ENCODE measurements at regions not wholly inside any gene's neighbourhood (a gene's known extent, or its start where the extent isn't known, plus 50 kb on each side); places are given as distances from the start of the nearest gene placed in this dataset.
"Not testable (repeated sequence)": the region's sequence is repeated elsewhere in the genome, so short reads cannot be mapped to it uniquely, and the experiment has no call there.

DNA sequence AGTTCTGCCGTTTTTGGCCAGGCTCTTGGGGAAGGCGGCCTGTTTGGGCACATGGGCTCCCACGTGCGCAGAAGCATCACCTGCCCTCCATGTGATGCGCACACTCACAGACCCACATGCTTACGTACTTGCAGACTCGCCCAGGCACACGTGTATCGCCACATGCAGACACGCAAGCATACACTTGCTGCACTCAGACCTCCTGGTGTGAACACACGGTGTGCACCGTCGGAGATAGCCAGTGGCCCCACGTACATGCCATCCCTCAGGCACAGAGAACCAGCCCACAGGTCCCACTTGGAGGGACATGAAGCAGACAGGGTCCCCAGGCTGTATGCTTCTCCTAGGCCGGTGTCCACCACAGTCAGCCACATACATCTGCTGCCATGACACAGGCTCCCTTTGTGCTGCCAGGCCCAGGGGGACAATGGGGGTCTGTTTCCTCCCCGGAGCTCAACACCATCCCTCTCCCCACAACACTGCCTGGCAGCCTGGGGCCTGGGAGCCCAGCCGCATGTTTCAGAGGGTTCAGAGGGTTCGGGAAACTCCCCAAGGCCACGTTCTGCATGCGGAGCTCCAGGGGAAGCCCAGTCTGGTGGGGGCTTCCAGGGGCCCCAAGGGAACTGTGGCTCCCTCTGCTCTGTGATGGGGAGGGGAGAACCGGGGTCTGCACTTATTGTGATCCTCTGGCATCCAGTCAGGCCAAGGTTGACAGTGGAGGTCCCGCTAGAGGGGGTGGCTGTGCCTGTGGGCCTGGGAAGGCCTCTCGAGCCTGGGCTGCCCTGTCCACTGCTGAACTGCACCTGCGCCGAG is 208.1 kb upstream of the HAAO start:
- no peak for DNase-seq (ENCODE audit: low read depth in 3 of 3)

DNA sequence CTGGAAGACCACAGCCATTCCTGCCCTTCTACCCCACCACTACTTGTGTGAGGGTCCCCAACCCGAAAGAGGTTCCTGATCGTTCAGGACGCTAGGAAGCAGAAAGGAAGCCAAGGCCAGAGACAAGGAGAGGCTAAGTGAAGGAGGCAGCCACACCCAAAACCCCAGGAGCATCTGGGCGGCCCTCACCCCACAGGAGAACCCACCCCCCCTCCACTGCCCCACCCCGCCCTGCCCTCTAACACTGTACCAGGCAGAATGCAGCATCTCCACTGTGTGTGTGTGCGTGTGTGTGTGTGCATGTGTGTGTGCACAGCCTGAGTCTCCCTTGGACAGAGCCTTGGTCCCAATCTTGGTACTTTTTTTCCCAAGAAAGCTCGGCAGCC is 207.5 kb upstream of the HAAO start:
- DNase-seq (ENCODE audit: low read depth in 3 of 3), result no peak

DNA sequence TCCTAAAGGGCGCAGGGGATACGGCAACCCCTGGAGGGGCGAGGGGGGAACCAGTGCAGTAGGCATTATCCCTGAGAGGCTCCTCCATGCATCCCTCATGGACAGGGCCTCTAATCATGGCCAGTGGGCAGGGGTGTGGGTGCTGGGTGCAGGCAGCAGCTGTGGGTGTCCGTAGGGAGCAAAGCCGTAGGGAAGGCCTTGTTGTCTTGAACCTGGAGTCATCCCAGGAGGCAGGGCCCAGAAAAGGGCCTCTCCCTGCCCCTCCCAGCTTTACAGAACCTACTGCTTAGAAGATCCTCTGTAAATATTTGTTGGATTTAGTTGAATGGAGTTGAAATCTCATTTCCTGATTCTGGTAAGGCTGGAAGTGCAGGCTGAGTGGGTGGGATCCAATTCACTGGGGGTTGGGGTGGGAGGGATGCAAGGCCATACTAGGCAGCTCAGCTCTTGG is 207.0 kb upstream of the HAAO start:
- no peak for DNase-seq (ENCODE audit: low read depth in 3 of 3)

DNA sequence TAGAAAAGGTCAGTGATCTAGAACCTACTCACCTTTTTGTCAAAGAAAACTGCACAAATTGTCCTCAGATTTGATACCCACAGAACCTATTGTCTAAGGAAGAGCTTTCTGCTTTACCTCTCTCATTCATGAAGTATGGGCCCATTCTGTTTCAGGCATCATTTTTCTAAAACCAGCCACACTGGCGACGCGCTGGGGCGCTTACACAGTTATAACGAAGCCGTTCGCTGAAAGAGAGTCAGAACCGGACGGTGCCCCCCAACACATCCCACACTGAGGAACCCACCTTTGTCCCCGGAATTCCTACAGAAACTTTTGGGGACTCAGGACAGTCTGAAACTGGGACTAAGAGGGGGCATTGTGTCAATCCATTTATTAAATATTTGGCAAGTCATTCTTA is 206.3 kb upstream of the HAAO start:
- DNase-seq (ENCODE audit: low read depth in 3 of 3), result no peak

DNA sequence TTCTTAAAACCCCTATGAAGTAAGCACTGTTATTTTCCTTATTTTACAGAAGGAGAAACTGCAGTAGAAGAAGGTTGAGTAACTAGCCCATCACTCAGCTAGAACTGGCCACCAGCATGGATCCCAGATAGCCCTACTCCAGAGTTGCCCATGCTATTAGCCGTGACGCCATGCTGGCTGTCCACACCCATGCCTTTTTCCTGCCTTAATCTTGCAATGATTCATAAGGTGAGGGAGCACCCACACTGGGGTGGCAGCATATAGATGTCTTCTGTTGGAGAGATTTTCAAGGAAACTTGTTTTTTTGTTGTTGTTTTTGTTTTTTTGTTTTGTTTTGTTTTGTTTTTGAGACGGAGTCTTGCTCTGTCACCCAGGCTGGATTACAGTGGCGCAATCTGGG is 204.1 kb upstream of the HAAO start:
- no peak for DNase-seq (ENCODE audit: low read depth in 3 of 3)

DNA sequence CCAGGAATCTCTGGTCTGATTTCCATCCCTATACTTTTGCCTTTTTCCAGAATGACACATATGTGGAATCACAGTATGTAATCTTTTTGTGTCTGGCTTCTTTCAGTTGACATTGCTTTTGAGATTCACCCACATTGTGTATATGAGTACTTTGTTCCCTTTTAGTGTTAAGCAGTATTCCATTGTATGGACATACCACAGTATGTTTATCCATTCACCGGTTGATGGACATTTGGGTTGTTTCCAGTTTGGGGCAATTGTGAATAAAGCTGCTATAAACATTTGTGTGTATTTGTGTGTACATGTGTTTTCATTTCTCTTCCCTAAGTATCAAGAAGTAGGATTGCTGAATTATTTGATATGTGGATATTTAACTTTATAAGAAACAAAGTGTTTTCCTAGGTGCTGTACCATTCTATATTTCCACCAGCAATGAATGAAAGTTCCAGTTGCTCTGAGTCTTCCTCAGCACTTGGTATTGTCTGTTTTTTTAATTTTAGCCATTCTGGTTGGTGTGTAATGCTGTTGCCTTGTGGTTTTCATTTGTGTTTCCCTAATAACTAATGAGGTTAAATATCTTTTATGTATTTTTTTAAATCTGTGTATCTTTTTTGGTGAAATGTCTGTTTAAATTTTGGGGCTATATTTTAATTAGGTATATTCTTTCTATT is 203.5 kb upstream of the HAAO start:
- no peak for DNase-seq (ENCODE audit: low read depth in 3 of 3)

DNA sequence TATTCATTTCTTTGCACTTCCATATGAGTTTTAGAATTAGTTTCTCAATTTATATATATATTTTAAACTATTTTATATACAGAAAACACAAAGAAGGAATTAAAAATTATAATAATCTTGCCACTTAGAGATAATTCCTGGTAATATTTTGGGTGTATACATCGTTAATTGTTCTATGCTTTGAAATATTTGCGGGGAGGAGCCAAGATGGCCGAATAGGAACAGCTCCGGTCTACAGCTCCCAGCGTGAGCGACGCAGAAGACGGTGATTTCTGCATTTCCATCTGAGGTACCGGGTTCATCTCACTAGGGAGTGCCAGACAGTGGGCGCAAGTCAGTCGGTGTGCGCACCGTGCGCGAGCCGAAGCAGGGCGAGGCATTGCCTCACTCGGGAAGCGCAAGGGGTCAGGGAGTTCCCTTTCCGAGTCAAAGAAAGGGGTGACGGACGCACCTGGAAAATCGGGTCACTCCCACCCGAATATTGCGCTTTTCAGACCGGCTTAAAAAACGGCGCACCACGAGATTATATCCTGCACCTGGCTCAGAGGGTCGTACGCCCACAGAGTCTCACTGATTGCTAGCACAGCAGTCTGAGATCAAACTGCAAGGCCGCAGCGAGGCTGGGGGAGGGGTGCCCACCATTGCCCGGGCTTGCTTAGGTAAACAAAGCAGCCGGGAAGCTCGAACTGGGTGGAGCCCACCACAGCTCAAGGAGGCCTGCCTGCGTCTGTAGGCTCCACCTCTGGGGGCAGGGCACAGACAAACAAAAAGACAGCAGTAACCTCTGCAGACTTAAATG is 197.1 kb upstream of the HAAO start:
- not testable (repeated sequence) for DNase-seq (ENCODE audit: low read depth in 3 of 3)

DNA sequence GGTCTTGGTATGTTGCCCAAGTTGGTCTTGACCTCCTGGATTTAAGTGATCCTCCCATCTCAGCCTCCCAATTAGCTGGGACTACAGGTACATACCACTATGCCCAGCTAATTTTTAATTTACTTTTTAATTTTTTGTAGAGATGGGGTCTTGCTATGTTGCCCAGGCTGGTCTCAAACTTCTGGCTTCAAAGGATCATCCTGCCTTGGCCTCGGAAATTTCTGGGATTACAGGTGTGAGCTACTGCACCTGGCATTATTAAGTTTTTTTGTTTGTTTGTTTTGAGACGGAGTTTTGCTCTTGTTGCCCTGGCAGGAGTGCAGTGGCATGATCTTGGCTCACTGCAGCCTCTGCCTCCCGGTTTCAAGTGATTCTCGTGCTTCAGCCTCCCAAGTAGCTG is 195.7 kb upstream of the HAAO start:
- DNase-seq (ENCODE audit: low read depth in 3 of 3), result not testable (repeated sequence)

DNA sequence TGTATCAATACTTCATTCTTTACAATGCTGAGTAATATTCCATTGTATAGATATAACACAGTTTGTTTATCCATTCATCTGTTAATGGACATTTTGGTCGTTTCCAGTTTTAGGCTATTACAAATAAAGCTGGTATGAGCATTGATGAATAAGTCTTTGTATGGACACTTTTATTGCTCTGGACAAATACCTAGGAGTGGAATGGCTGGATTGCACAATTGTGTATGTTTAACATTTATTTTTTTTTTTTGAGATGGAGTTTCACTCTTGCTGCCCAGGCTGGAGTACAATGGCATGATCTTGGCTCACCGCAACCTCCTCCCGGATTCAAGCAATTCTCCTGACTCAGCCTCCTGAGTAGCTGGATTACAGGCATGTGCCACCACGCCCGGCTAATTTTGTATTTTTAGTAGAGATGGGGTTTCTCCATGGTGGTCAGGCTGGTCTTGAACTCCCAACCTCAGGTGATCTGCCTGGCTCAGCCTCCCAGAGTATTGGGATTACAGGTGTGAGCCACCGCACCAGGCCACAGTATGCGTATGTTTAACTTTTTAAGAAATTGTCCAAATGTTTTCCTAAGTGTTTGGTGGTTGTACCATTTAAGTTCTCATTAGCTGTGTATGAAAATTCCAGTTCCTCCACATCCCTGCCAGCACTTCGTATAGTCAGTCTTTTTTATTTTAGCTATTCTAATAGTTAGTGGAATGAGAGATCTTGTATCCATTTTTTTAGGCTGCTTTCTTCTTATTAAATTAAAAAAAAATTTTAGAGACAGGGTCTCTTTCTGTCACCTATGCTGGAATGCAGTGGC is 194.9 kb upstream of the HAAO start:
- no peak for DNase-seq (ENCODE audit: low read depth in 3 of 3)

DNA sequence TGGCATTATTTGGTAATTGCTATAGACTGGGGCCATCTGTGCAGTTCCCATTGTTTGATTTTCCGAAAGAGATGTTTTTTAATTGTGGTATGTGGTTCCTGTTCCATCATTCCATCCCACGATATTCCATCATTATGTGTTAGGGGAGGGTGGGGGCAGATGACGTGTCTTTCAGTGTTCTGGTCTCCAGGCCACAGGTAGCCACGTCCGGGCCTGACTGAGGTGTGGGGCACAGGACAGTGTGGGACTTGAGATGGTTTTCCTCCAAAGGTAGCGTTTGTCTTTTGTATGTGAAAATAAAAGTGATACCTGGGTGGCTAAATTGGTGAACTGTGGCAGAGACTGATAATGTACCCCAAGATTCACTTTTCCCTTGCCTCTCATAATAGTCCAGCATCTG is 192.2 kb upstream of the HAAO start:
- DNase-seq (ENCODE audit: low read depth in 3 of 3), result no peak

DNA sequence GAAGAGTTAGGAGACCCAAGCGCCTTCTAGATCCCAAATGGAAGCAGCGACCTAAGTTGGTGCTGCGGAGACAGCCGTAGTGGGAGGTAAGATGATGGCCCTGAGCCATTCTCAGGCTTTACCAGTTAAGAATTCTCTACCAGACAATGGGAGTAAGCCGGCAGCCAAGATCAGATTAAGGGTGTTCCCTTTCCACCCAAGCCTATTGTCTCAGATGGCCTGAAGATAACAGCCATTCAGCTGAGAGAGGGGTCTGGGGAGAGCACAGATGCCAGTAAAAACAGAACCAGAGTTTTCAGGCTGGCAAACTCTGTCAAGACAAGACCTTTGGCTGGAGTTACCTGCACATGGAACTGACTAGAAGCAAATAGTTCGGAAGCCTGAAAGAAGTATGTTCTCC is 191.7 kb upstream of the HAAO start:
- DNase-seq (ENCODE audit: low read depth in 3 of 3), result no peak

DNA sequence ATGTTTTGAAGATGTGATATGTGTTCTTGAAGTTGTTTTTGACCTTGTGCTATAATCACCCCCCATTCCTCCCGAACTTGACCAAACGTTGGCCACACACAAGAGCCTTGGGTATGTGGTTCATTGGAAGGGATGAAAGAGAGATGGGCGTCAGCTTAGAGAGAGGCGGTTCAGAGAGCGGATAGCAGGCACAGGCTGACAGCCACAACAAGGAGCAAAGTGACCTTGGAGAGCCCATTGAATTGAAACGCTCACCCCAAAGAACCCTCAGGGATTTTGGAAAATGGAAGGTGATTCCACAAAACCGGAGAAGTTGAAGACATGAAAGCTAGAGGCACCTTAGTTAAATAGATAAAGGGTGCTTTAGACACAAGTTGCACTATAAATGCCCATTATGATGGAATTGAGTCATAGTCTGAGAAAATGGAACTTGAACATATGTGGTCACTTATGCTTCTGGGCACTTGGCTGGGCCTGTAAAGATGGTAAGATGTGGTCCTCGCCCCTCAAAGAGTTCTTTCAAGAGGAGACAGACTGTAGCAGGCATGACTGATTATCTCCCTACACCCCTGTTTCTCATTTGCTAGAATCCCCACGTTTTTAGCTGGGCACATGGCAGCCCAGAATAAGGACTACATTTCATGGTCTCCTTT is 188.5 kb upstream of the HAAO start:
- DNase-seq (ENCODE audit: low read depth in 3 of 3), result no peak

DNA sequence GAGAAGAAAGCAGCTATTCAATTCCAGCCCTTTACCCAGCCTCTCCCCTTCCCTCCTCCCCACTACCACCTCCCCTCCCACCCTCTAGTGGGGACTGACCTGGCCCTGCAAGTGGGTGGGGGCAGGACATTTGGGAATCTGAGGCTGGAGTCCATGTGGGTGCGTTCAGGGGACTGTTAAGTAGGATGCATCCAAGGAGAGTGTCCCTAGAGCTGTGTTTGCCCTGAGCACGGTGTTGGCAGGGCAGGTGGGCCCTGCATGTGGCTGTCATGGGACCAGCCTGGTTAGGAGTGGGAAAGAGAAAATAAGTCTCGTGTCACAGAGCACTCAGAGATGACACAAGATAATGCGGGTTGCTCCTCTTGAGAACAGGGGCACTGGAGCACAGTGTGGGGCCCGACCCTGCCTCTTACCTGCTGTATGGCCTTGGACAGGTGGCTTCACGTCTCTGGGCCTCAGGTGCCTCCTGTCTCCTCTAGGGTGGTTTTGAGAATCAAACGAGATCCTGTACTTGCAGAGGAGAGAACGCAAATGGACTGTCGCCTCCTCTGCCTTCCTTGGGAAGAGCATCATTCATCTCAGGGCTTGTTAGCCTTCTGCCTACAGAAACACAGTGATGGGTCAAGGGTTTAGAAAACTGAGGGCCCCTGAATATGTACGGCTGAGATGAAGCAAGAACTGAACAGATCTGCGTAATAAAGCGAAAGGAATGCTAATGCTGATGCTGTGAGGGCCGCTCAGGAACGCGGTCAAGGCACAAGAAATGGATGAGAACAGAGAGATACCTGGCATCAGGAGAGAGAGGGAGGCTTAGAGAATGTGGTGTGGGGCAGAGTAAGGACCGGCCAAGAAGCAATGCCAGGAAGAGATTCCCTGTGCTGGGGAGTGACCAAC is 187.7 kb upstream of the HAAO start:
- no peak for DNase-seq (ENCODE audit: low read depth in 3 of 3)

DNA sequence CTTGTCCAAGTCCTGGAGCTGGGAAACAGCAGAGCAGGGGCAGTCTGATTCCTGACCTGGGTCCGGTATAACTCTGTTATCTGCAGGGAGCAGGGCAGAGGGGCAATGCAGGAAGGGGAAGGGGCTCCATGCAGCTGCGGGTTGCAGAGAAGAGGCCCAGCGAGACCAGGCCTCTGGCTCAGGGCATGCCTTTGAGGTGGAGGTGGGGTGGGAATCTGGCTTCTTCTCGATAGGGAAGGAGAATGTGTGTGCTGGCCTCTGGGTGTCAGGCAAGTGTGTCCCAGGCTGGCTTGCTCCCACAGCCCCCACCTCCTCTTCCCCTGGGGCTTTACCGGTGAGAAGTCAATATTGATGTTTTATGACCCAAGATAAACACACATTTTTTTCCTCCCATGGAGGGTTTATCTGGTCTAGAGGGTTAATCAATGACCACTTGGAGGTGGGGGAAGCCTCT is 187.1 kb upstream of the HAAO start:
- no peak for DNase-seq (ENCODE audit: low read depth in 3 of 3)

DNA sequence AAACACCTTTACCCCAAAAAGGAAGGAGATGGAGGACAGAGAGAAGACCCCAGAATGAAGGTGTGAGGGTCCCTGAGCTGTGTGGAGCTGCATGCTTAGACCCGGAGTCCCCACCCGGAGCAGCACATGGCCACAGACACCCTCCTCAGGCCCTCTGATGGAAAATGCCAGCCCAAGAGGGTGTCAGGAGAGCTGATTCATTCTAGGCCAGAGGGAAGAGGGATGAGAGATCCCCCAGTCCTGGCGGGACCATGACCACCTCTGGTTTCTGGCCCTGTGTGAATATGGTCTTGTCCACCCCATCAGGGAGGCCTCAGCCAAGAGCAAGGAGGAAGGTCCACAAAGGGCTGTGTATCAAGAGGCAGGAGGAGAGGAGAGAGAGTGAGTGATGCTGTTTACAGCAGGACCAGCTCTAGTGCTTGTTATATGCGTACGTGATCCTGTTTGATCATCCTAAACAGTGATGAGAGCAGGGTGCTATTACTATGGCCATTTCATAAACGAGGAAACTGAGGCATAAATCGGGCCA is 186.6 kb upstream of the HAAO start:
- DNase-seq (ENCODE audit: low read depth in 3 of 3), result no peak

DNA sequence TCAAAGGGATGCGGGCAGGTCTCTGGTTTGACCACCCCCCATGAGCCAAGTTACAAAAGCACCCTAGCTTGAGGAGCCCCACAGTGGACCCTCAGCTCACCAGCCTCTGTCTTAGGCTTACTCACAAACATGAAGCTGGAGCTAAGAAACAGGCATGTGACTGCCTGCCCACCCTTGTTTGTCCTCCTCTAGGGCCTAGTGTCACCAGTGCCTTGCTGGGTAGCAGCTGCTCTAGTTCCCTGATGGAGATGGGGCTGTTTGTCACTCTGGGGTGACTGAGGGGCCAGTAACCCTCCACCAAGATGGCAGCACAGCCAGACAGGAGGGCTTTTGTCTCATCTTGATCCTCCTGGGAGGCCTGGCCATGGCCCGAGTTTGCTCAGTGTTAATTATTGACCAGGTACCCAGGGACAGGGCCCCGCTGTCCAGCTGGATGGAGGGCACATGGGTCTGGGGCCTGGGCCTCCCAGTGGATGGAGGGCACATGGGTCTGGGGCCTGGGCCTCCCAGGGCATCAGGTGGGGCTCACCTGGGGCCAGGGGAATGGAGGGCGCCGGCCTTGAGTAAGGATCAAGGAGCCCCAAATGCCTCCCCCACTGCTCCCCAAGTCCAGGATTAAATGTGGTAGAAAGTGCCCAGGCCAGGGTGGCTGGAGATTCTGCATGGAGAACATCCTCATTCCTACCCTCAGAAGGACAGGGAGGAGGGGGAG is 185.9 kb upstream of the HAAO start:
- no peak for DNase-seq (ENCODE audit: low read depth in 3 of 3)

DNA sequence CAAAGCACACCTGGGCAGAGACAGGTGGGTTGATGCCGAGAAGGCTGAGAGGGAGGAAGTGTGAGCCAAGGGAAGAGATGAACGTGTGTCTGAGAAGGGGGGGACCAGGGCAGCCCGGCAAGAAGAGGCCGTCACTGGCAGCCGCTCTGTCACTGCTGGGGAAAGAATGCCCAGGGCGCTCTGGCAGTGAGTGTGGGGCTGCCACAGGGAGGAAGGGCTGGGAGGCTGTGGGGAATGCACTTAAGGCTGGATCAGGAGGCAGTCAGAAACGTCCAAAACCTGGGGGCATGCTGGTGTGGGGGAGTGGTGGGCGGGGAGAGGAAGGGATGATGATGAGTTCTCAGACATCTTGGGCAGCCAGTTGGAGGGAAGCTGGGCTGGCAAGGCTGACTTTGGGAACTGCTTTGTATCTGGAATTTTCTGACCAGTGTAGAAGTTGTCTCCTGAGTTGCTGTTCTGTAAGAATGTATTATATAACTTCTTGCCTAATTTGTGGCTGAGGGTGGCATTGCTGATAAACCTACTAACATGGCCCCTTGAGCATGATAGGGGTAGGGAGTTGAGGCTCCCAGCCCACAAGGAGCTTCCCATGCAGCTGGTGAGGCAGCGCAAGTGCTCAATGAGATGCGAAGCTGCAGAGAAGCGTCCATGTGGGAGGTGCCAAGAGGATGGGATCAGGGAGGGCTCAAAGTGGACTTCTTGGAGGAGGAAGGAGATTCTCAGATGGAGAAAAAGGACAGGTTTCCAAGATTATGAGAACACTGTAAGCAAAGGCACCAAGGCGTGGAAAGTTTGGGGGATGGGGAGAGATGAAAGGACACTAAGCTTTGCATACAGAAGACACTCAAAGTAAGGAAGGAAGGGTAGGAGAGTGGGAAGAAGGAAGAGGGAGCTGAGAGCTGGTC is 185.1 kb upstream of the HAAO start:
- DNase-seq (ENCODE audit: low read depth in 3 of 3), result no peak

DNA sequence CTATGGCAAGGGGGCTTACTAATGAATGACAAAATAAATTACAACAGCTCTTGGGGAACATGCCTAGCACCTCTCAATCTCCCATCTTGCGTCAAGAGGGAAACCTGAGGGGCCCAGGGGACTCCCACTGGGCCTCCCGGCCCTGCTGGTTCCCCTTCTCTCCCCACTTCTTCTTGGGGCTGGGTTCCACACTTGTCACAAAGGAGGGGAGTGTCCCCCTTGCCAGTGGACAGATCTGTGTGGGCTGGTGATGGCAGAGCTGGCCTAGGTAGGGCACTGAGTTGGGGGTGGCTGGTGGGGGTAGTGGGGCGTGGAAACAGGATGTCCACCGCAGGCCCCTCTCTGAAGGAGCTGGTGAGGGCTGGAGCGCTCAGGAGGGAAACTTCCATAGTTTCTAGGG is 184.0 kb upstream of the HAAO start:
- DNase-seq (ENCODE audit: low read depth in 3 of 3), result no peak
